ENCODE measurements at regions not wholly inside any gene's neighbourhood (a gene's known extent, or its start where the extent isn't known, plus 50 kb on each side); places are given as distances from the start of the nearest gene placed in this dataset.

- Histone ChIP-seq H3K36me3 (no peaks in the 10 kb centered on the region), H3K27me3 (no peaks in the 10 kb centered on the region), H3K4me3 (no peak overlapping the region), H3K9me3 (no peaks in the 10 kb centered on the region), H3K27ac (replicated peaks in 1 of 4) (no peak overlapping the region), H3K4me1 (no peaks in the 10 kb centered on the region)
- no peak for TF ChIP-seq EP300 (IDR thresholded peaks at IDR 0.05)
- TF ChIP-seq POLR2A (IDR thresholded peaks at IDR 0.05; ENCODE audit: low read depth) = no peak
- no peak for TF ChIP-seq POLR2AphosphoS5 (IDR thresholded peaks at IDR 0.05)
- TF ChIP-seq CTCF (IDR thresholded peaks at IDR 0.05) = no peak
- WGBS = 81% methylated on average over 5 of the region's 5 CpGs
- intact Hi-C loops (cut with DNase I) = no loop called here
- DNase-seq (ENCODE audit: extremely low spot score) = no peak
Observed at GRCh38 chr10:60555700-60556099, 166.0 kb upstream of the ANK3 start.

- Histone ChIP-seq H3K27me3 (no peaks in the 10 kb centered on the region), H3K4me1 (no peaks in the 10 kb centered on the region), H3K36me3 (no peaks in the 10 kb centered on the region), H3K9me3 (no peaks in the 10 kb centered on the region), H3K4me3 (no peak overlapping the region), H3K27ac (replicated peaks in 1 of 4) (no peak overlapping the region)
- WGBS = 77% methylated on average over 1 of the region's 1 CpG
- DNase-seq (ENCODE audit: extremely low spot score) = no peak
- intact Hi-C loops (cut with DNase I) = loop anchor here (10.0 kb wide), 1 partner anchor 95 kb away; no protein-coding TSS in a partner anchor
- TF ChIP-seq POLR2AphosphoS5 (IDR thresholded peaks at IDR 0.05) = no peak
- TF ChIP-seq CTCF (IDR thresholded peaks at IDR 0.05) = peak in 2 of 3 experiments; percentile 9 to 17
Observed at GRCh38 chr10:60549686-60550085, 160.0 kb upstream of the ANK3 start.

GRCh38 chr10:60542657-60543056 is 153.0 kb upstream of the ANK3 start:
- Histone ChIP-seq H3K4me1 (peaks cover 0 to 10% (median 5%) of the 10 kb centered on the region in 4 donors), H3K9me3 (no peaks in the 10 kb centered on the region), H3K36me3 (no peaks in the 10 kb centered on the region), H3K27ac (replicated peaks in 1 of 4) (no peak overlapping the region), H3K27me3 (no peaks in the 10 kb centered on the region), H3K4me3 (no peak overlapping the region)
- TF ChIP-seq EP300 (IDR thresholded peaks at IDR 0.05) (no peak), POLR2AphosphoS5 (IDR thresholded peaks at IDR 0.05) (no peak)
- intact Hi-C loops (cut with DNase I) = loop anchor here (10.0 kb wide), 1 partner anchor 102 kb away; no protein-coding TSS in a partner anchor
- WGBS = 86% methylated on average over 4 of the region's 4 CpGs
- DNase-seq (ENCODE audit: extremely low spot score) = no peak

- H3K4me1 ChIP-seq = peaks cover 0 to 10% (median 5%) of the 10 kb centered on the region in 4 donors
- no peak overlapping the region for H3K4me3 ChIP-seq
- H3K36me3 ChIP-seq = no peaks in the 10 kb centered on the region
- no peak overlapping the region for H3K27ac ChIP-seq (replicated peaks in 1 of 4)
- intact Hi-C loops (cut with DNase I) = loop anchor here (10.0 kb wide), 1 partner anchor 103 kb away; no protein-coding TSS in a partner anchor
- DNase-seq (ENCODE audit: extremely low spot score) = no peak
- H3K9me3 ChIP-seq = no peaks in the 10 kb centered on the region
- TF ChIP-seq POLR2A (IDR thresholded peaks at IDR 0.05; ENCODE audit: low read depth) (no peak), POLR2AphosphoS5 (IDR thresholded peaks at IDR 0.05) (no peak), CTCF (IDR thresholded peaks at IDR 0.05) (no peak), EP300 (IDR thresholded peaks at IDR 0.05) (no peak)
- 36% methylated on average over 3 of the region's 3 CpGs for WGBS
- H3K27me3 ChIP-seq = no peaks in the 10 kb centered on the region
Observed at GRCh38 chr10:60541451-60541850, 151.8 kb upstream of the ANK3 start.

- no peak overlapping the region for H3K4me3 ChIP-seq
- peaks cover 0 to 10% (median 5%) of the 10 kb centered on the region in 4 donors for H3K4me1 ChIP-seq
- 90% methylated on average over 1 of the region's 1 CpG for WGBS
- no peaks in the 10 kb centered on the region for H3K27me3 ChIP-seq
- H3K9me3 ChIP-seq = no peaks in the 10 kb centered on the region
- no peak overlapping the region for H3K27ac ChIP-seq (replicated peaks in 1 of 4)
- H3K36me3 ChIP-seq = no peaks in the 10 kb centered on the region
- no peak for DNase-seq (ENCODE audit: extremely low spot score)
- intact Hi-C loops (cut with DNase I) = no loop called here
- TF ChIP-seq CTCF (IDR thresholded peaks at IDR 0.05) (no peak), POLR2A (IDR thresholded peaks at IDR 0.05; ENCODE audit: low read depth) (no peak), POLR2AphosphoS5 (IDR thresholded peaks at IDR 0.05) (no peak), EP300 (IDR thresholded peaks at IDR 0.05) (no peak)
Observed at GRCh38 chr10:60537697-60538096, 148.0 kb upstream of the ANK3 start.

All from esophagus muscularis mucosa (tissue), 4 donors.